Endothelial cell of umbilical vein (primary cell): ENCODE measurements at regions not wholly inside any gene's neighbourhood (a gene's known extent, or its start where the extent isn't known, plus 50 kb on each side); places are given as distances from the start of the nearest gene placed in this dataset.

ENCODE experiments used
- BruUV-seq: library from RNA; stranded (reverse); fragments of 400-500 nt; replicated peaks from 2 replicates; lab custom pipeline; 2021; lab: Mats Ljungman, UMichigan
- CTCF ChIA-PET: fragments of 300-600, 350-600 bp; sonication (Branson Sonifier 250); formaldehyde crosslinking; loops from one replicate; lab custom pipeline; 2021; ENCODE audit warnings: antibody characterized with exemption, inconsistent platforms; lab: Charles Lee
- POLR2A ChIA-PET: fragments of 300-600, 350-600 bp; sonication (Branson Sonifier 250); formaldehyde crosslinking; loops from one replicate; lab custom pipeline; 2021; ENCODE audit warnings: antibody characterized with exemption, inconsistent platforms; lab: Charles Lee
- DNase-seq: peaks from one replicate; pipeline ENCODE4 v3.0.0-alpha.2; 2011; ENCODE audit warnings: low read depth, low spot score
- FAIRE-seq: peaks from 2 replicates; lab custom pipeline; 2011; peaks lifted over from hg19 to GRCh38; lab: Jason Lieb, UNC
- H2AFZ ChIP-seq: 2 replicates; pipeline ENCODE4 v1.6.0; 2012; ENCODE audit warnings: low read depth, low read length, control low read depth, inconsistent platforms
- H3K27ac ChIP-seq: 2 replicates; pipeline ENCODE4 v1.5.1; 2011; ENCODE audit warnings: low read depth, mild to moderate bottlenecking, control low read depth, low read length, moderate library complexity; ENCODE audit not compliant: insufficient read depth
- H3K27me3 ChIP-seq, 2 experiments: 2 replicates each; pipeline versions ENCODE4 v1.6.0 to v1.6.1; 2011; ENCODE audit warnings: low read length in 2 of 2, mixed read lengths in 1 of 2; ENCODE audit not compliant: control insufficient read depth in 2 of 2, insufficient read depth in 2 of 2
- H3K36me3 ChIP-seq, 2 experiments: 2 replicates in 1 of 2; 3 replicates in 1 of 2; pipeline ENCODE4 v1.5.1; 2011; ENCODE audit warnings: low read length in 2 of 2, mild to moderate bottlenecking in 1 of 2, moderate library complexity in 1 of 2; ENCODE audit not compliant: control insufficient read depth in 2 of 2, insufficient read depth in 2 of 2; ENCODE audit errors: extremely low read depth in 1 of 2
- H3K4me1 ChIP-seq: 3 replicates; pipeline ENCODE4 v1.5.1; 2011; ENCODE audit warnings: mild to moderate bottlenecking, low read length; ENCODE audit not compliant: control insufficient read depth, insufficient read depth; ENCODE audit errors: extremely low read depth
- H3K4me2 ChIP-seq: 2 replicates; pipeline ENCODE4 v1.6.1; 2011; ENCODE audit warnings: low read length, control low read depth, mixed read lengths; ENCODE audit not compliant: insufficient read depth
- H3K4me3 ChIP-seq, 3 experiments: fragments of 200-600 bp in 1 of 3; sonication (generic), shearing (Covaris generic) in 1 of 3; replicated peaks in 1 of 3; 2 replicates each; pipeline ENCODE4 v1.5.1; 2011 to 2016; ENCODE audit warnings: control low read depth in 3 of 3, low read length in 3 of 3, mild to moderate bottlenecking in 2 of 3, inconsistent platforms in 1 of 3, low read depth in 1 of 3, moderate library complexity in 1 of 3; ENCODE audit not compliant: insufficient read depth in 1 of 3
- H3K79me2 ChIP-seq: 2 replicates; pipeline ENCODE4 v1.6.0; 2012; ENCODE audit warnings: low read length, inconsistent platforms; ENCODE audit not compliant: control insufficient read depth, insufficient read depth
- H3K9ac ChIP-seq: replicated peaks from 2 replicates; pipeline ENCODE3; 2011; ENCODE audit warnings: low read length, control low read depth; ENCODE audit not compliant: insufficient read depth; ENCODE audit errors: extremely low read depth
- H3K9me1 ChIP-seq: replicated peaks from 3 replicates; pipeline ENCODE4 v1.6.0; 2011; ENCODE audit warnings: mild to moderate bottlenecking, low read length; ENCODE audit not compliant: control insufficient read depth, insufficient read depth; ENCODE audit errors: extremely low read depth
- H3K9me3 ChIP-seq: replicated peaks from 2 replicates; pipeline ENCODE4 v1.5.1; 2012; ENCODE audit warnings: low read length, inconsistent platforms; ENCODE audit not compliant: control insufficient read depth, insufficient read depth
- H4K20me1 ChIP-seq: replicated peaks from 2 replicates; pipeline ENCODE3; 2011; ENCODE audit warnings: mild to moderate bottlenecking, low read length; ENCODE audit not compliant: control insufficient read depth, insufficient read depth; ENCODE audit errors: extremely low read depth
- CTCF ChIP-seq, 2 donors: IDR thresholded peaks; 1 replicate in 1 of 2; 2 replicates in 1 of 2; pipeline ENCODE4 v1.5.1; 2011; ENCODE audit warnings: low read length in 2 of 2, mild to moderate bottlenecking in 2 of 2, moderate library complexity in 2 of 2, control low read depth in 1 of 2, inconsistent platforms in 1 of 2, low read depth in 1 of 2; ENCODE audit not compliant: insufficient read depth in 1 of 2; ENCODE audit errors: extremely low read depth in 1 of 2
- EZH2 ChIP-seq: IDR thresholded peaks from 2 replicates; pipeline ENCODE4 v1.6.1; 2012; ENCODE audit warnings: borderline replicate concordance, low read depth, mild to moderate bottlenecking, moderate library complexity, low read length, inconsistent platforms; ENCODE audit not compliant: severe bottlenecking
- FOS ChIP-seq: IDR thresholded peaks from 2 replicates; pipeline ENCODE4 v1.6.1; 2011; ENCODE audit warnings: mild to moderate bottlenecking, low read length, moderate library complexity, borderline replicate concordance; ENCODE audit not compliant: insufficient read depth
- GATA2 ChIP-seq: IDR thresholded peaks from 2 replicates; pipeline ENCODE4 v1.7.0; 2011; ENCODE audit warnings: low read depth, mild to moderate bottlenecking, moderate library complexity, mixed read lengths, low read length; ENCODE audit not compliant: insufficient read length, insufficient read depth
- JUN ChIP-seq: IDR thresholded peaks from 2 replicates; pipeline ENCODE4 v1.6.1; 2011; ENCODE audit warnings: borderline replicate concordance, low read depth; ENCODE audit not compliant: insufficient read length, insufficient read depth
- MAX ChIP-seq: IDR thresholded peaks from 2 replicates; pipeline ENCODE4 v1.6.1; 2011; ENCODE audit not compliant: insufficient read depth, insufficient read length
- MYC ChIP-seq: IDR thresholded peaks from one replicate; pipeline ENCODE4 v1.6.1; 2011; ENCODE audit warnings: mild to moderate bottlenecking, low read depth, low read length
- POLR2A ChIP-seq: IDR thresholded peaks from 2 replicates; pipeline ENCODE4 v1.6.1; 2012; ENCODE audit warnings: low read depth, mild to moderate bottlenecking, control low read depth, low read length
- POLR2AphosphoS5 ChIP-seq: IDR thresholded peaks from 2 replicates; pipeline ENCODE4 v1.6.1; 2012; ENCODE audit warnings: low read depth, mild to moderate bottlenecking, control low read depth, low read length, moderate library complexity; ENCODE audit not compliant: insufficient read depth
- dilution Hi-C: fragments of 300-500 bp; cut with MboI; formaldehyde crosslinking; loops from one replicate; pipeline ENCODE4 v1.15.0; 2019; ENCODE audit warnings: low sequenced_read_pairs; ENCODE audit not compliant: extremely low pct_ligation_motif_present
- intact Hi-C: fragments of 100-400 bp; cut with micrococcal nuclease; formaldehyde crosslinking; loops from one replicate; pipeline ENCODE4 v1.10.0; 2022

- no TSS peak for BruUV-seq
- intact Hi-C loops = loop anchor here (2.0 to 10.0 kb wide), 2 partner anchors 304 to 766 kb away; no protein-coding TSS in a partner anchor
Measured at GRCh38 chr5:82798676-82799075, 278.5 kb downstream of the TMEM167A start.

More at GRCh38 chr5:82798676-82799075, 278.5 kb downstream of the TMEM167A start:
- Histone ChIP-seq H2AFZ (no peak overlapping the region), H3K4me1 (no peaks in the 10 kb centered on the region), H3K79me2 (no peaks in the 10 kb centered on the region), H3K4me2 (no peak overlapping the region), H4K20me1 (no peaks in the 10 kb centered on the region), H3K4me3 (no peak overlapping the region), H3K9me1 (no peaks in the 10 kb centered on the region), H3K9me3 (no peaks in the 10 kb centered on the region), H3K27ac (no peak overlapping the region), H3K36me3 (no peaks in the 10 kb centered on the region), H3K9ac (no peak overlapping the region), H3K27me3 (peaks cover 2 to 10% of the 10 kb centered on the region in 2 experiments)
- TF ChIP-seq CTCF (IDR thresholded peaks at IDR 0.05; ENCODE audit: extremely low read depth in 1 of 2, insufficient read depth in 1 of 2, low read depth in 1 of 2, low read length in 2 of 2) = no peak
- TF ChIP-seq POLR2AphosphoS5 = no peak
- TF ChIP-seq MAX = no peak
- TF ChIP-seq POLR2A = no peak
- no peak for TF ChIP-seq GATA2
- no peak for TF ChIP-seq MYC
- TF ChIP-seq JUN = no peak
- TF ChIP-seq FOS = no peak
- TF ChIP-seq EZH2 = no peak
- CTCF ChIA-PET = interaction anchor here (1.0 to 1.3 kb wide), 3 partner anchors 10 to 632 kb away, joined by 3 to 4 read pairs (median 3); no protein-coding TSS in a partner anchor
- no peak for DNase-seq
- dilution Hi-C loops = no loop called here
- POLR2A ChIA-PET = no interaction called here
- FAIRE-seq = no peak
